Karpas-422 (cell line): ENCODE measurements at regions not wholly inside any gene's neighbourhood (a gene's known extent, or its start where the extent isn't known, plus 50 kb on each side); places are given as distances from the start of the nearest gene placed in this dataset.

ENCODE experiments used
- DNase-seq: peaks from one replicate; pipeline ENCODE4 v3.0.0-alpha.2; 2015
- H2AFZ ChIP-seq: fragments of 200-600 bp; sonication (generic); 2 replicates; pipeline ENCODE4 v1.6.1; 2014; ENCODE audit warnings: antibody characterized with exemption, low read length, mixed read lengths
- H3K27ac ChIP-seq: fragments of 200-600 bp; sonication (generic); 2 replicates; pipeline ENCODE4 v1.5.1; 2014; ENCODE audit warnings: mild to moderate bottlenecking, low read length, moderate library complexity
- H3K27me3 ChIP-seq: fragments of 200-600 bp; sonication (generic); 2 replicates; pipeline ENCODE4 v1.6.1; 2014; ENCODE audit warnings: low read length, mixed read lengths
- H3K36me3 ChIP-seq: fragments of 200-600 bp; sonication (generic); 2 replicates; pipeline ENCODE4 v1.6.1; 2014; ENCODE audit warnings: low read length, mixed read lengths; ENCODE audit not compliant: insufficient read depth
- H3K4me1 ChIP-seq: fragments of 200-600 bp; sonication (generic); 2 replicates; pipeline ENCODE4 v1.6.1; 2014; ENCODE audit warnings: mild to moderate bottlenecking, low read length, mixed read lengths
- H3K4me2 ChIP-seq: fragments of 200-600 bp; sonication (generic); 2 replicates; pipeline ENCODE4 v1.6.1; 2014; ENCODE audit warnings: low read length, low read depth, mild to moderate bottlenecking; ENCODE audit not compliant: poor library complexity, severe bottlenecking
- H3K4me3 ChIP-seq: fragments of 200-600 bp; sonication (generic); 2 replicates; pipeline ENCODE4 v1.5.1; 2014; ENCODE audit warnings: mild to moderate bottlenecking, antibody characterized with exemption, low read length, mixed read lengths
- H3K79me2 ChIP-seq: fragments of 200-600 bp; sonication (generic); 2 replicates; pipeline ENCODE4 v1.6.1; 2014; ENCODE audit warnings: mild to moderate bottlenecking, low read length, mixed read lengths
- H3K9ac ChIP-seq: fragments of 200-600 bp; sonication (generic); 2 replicates; pipeline ENCODE4 v1.6.0; 2014; ENCODE audit warnings: low read length
- H3K9me2 ChIP-seq: fragments of 200-600 bp; sonication (generic), shearing (Covaris generic); replicated peaks from 2 replicates; pipeline ENCODE4 v1.6.0; 2014; ENCODE audit warnings: mild to moderate bottlenecking, low read length, moderate library complexity; ENCODE audit not compliant: insufficient read depth
- H3K9me3 ChIP-seq: fragments of 300-700, 200-600 bp; sonication (generic); 2 replicates; pipeline ENCODE4 v1.6.1; 2014; ENCODE audit warnings: low read length, mixed read lengths
- H4K20me1 ChIP-seq: fragments of 200-600 bp; sonication (generic); 2 replicates; pipeline ENCODE4 v1.6.1; 2014; ENCODE audit warnings: mild to moderate bottlenecking, antibody characterized with exemption, low read length, low read depth; ENCODE audit not compliant: insufficient read depth

DNA sequence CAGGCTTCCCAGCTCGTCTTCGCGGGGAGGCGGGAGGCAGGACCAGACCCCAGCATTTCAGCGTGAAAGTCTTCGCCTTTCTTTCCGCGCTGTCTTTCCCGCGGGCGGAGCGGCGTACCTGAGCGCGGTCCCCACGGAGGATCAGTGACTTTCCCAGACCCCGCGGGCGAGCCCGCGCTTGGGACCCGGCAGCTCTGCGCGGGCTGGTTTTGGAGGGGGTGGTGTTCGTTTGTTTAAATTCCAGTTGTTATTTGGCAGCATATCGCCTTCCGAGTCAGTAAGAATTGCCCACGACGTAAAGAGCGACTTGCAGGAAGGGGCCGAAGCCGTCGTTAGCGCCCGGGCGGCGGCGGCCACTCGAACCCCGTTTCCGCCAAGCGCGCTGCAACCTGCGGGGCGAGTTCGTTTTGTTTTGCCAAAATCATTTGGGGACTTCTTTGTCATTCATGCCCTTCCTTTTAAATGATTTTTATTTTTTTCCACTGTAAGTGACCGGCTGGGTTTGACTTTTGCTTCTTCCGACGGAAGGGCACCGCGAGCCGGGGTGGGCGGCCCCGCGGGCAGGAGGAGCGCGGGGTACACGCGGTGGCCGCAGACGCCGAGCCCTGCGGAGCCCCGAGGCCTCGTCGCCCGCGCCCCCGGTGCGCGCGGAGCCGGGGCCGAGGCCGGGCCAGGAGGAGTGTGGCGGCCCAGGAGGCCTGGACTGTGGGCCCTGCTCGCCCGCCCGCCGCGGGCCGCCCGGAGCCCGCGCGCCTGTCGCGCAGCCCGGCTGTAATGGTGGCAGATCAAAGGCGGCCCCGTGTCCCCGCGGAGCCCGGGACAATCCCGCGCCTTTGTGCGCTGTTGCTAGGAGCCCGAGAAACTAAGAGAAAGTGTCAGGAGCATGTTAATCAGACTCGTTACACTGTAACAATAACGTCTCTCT, 75.9 kb downstream of the ZIC5 start:
- H3K9ac ChIP-seq, result no peak overlapping the region
- H3K36me3 ChIP-seq, result no peaks in the 10 kb centered on the region
- no peaks in the 10 kb centered on the region for H4K20me1 ChIP-seq
- no peak overlapping the region for H3K4me2 ChIP-seq
- DNase-seq, result no peak
- H3K4me1 ChIP-seq, result peaks cover 68% of the 10 kb centered on the region
- no peak overlapping the region for H2AFZ ChIP-seq
- no peaks in the 10 kb centered on the region for H3K9me2 ChIP-seq
- peak overlapping the region; percentile 89; the same call in 1 of the 2 replicates for H3K27ac ChIP-seq
- H3K79me2 ChIP-seq, result no peaks in the 10 kb centered on the region
- no peaks in the 10 kb centered on the region for H3K9me3 ChIP-seq
- no peaks in the 10 kb centered on the region for H3K27me3 ChIP-seq
- H3K4me3 ChIP-seq, result no peak overlapping the region

DNA sequence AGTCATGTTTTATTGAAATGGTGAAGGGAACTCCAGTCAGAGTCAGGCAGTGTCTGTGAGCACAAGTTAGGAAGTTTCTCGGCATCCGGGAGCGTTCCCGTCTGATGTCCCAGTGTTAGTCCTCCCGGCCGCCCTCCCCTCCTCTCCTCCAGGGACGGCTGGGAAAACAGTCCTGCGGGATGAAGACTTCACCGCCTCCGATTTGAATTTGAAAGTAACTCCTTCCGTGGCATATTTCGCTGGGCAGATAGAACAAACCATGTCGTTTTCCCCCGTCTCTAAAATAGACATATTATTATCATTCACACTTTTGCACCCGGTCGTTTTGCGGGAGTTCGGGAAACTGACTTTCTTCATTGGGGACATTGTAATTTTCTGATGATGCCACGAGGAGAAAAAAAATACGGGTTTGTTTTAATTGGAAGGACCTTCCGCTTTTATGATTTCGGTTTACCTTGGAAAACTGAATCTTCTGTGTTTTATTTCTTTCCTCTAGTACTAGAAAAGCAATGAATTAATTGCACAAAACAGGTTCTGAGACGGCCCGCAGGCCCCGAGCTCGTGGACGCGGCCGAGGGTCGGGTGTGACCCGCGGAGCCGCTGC, 76.6 kb downstream of the ZIC5 start:
- H3K9me2 ChIP-seq, result no peaks in the 10 kb centered on the region
- peak overlapping the region; percentile 69 for H3K4me2 ChIP-seq
- no peak overlapping the region for H2AFZ ChIP-seq
- no peaks in the 10 kb centered on the region for H3K36me3 ChIP-seq
- DNase-seq, result no peak
- H4K20me1 ChIP-seq, result no peaks in the 10 kb centered on the region
- H3K9me3 ChIP-seq, result no peaks in the 10 kb centered on the region
- no peaks in the 10 kb centered on the region for H3K27me3 ChIP-seq
- peak overlapping the region; percentile 43 for H3K4me3 ChIP-seq
- no peaks in the 10 kb centered on the region for H3K79me2 ChIP-seq
- H3K9ac ChIP-seq, result no peak overlapping the region
- H3K4me1 ChIP-seq, result peaks cover 61% of the 10 kb centered on the region
- H3K27ac ChIP-seq, result peak overlapping the region; percentile 89

DNA sequence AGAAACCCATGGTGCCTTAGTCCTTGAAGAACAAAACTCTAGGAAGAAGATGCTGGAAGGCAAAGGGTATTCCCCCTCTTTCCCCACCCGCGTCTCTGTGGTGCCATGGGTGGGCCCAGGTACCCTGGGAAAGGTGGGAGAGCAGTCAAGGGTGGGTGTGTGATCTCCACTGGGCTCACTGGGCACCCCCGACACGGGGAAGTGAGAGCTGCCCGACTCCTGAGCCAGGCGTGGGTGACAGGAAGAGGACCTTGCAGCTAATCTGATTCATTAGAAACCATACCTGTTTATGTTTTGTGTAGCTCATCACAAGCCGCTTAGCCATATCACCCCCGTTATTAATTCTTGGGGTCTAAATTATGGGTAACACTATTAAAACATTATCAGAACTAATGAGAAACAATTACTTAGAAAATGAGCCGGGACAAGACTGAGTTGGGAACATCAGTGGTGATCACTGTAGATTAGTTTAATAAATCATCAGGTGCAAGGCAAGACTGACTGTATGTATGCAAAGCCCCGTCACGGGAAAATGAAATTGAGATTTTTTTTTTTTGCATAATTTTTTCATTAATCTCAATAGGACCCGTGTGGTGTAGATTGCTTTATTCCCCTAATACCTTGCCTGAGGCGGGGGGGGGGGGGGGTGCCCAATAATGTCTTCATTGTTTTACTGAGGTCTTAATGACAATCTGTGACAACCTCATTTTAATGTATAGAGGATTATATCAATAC, 77.3 kb downstream of the ZIC5 start:
- peak overlapping the region; percentile 43 for H3K4me3 ChIP-seq

GRCh38 chr13:99893567-99893966, 78.0 kb downstream of the ZIC5 start:
- Histone ChIP-seq H3K9ac (peak overlapping the region; percentile 64), H3K9me2 (no peaks in the 10 kb centered on the region), H4K20me1 (no peaks in the 10 kb centered on the region), H3K4me2 (peak overlapping the region; percentile 69), H3K4me1 (peaks cover 51% of the 10 kb centered on the region), H2AFZ (no peak overlapping the region), H3K36me3 (no peaks in the 10 kb centered on the region), H3K4me3 (no peak overlapping the region), H3K27me3 (no peaks in the 10 kb centered on the region), H3K27ac (peak overlapping the region; percentile 89), H3K9me3 (no peaks in the 10 kb centered on the region), H3K79me2 (no peaks in the 10 kb centered on the region)
- DNase-seq, result no peak

More for the DNA sequence above, 77.3 kb downstream of the ZIC5 start:
- Histone ChIP-seq H4K20me1 (no peaks in the 10 kb centered on the region), H3K27ac (peak overlapping the region; percentile 89), H3K4me1 (peaks cover 58% of the 10 kb centered on the region), H3K9me3 (no peaks in the 10 kb centered on the region), H3K9ac (peak overlapping the region; percentile 64), H3K79me2 (no peaks in the 10 kb centered on the region), H3K9me2 (no peaks in the 10 kb centered on the region), H3K36me3 (no peaks in the 10 kb centered on the region), H3K4me2 (peak overlapping the region; percentile 69), H3K27me3 (no peaks in the 10 kb centered on the region), H2AFZ (no peak overlapping the region)
- peak; percentile 87 for DNase-seq

DNA sequence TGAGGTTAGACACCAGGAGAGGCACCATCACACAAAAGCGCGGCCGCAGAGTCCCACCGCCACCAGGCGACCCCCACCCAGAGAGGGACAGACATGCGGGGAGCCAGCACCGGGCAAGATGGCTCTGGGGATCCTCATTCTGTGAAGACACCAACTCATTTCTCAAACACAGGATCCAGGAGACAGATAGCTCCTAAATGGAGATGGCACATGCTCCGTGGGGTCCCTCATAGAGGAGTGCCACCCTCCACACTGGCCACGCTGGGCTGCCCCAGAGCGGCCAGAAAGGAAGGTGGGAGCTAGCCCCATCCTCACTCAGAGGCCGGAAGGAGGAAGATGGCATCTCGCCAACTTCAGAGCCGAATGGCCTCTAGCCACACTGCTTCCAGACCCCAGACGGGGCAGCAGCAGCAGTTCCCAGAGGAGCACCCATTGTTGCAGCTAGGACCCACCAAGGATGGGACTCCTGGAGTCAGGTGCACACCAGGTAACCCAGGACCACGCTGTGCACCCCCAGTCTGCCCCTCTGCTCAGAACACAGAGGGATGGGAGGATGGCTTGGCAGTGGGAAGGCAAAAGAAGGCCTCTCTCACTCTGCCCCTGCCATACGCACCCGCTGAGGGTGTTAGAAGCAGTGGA, 78.6 kb downstream of the ZIC5 start:
- Histone ChIP-seq H3K9me2 (no peaks in the 10 kb centered on the region), H2AFZ (peak overlapping the region; percentile 69; the same call in 1 of the 2 replicates), H3K9ac (peak overlapping the region; percentile 64), H4K20me1 (no peaks in the 10 kb centered on the region), H3K27ac (peak overlapping the region; percentile 89), H3K79me2 (no peaks in the 10 kb centered on the region), H3K4me1 (peaks cover 46% of the 10 kb centered on the region), H3K4me2 (peak overlapping the region; percentile 69), H3K36me3 (no peaks in the 10 kb centered on the region), H3K27me3 (no peaks in the 10 kb centered on the region), H3K9me3 (no peaks in the 10 kb centered on the region), H3K4me3 (peak overlapping the region; percentile 46)
- DNase-seq, result no peak

DNA sequence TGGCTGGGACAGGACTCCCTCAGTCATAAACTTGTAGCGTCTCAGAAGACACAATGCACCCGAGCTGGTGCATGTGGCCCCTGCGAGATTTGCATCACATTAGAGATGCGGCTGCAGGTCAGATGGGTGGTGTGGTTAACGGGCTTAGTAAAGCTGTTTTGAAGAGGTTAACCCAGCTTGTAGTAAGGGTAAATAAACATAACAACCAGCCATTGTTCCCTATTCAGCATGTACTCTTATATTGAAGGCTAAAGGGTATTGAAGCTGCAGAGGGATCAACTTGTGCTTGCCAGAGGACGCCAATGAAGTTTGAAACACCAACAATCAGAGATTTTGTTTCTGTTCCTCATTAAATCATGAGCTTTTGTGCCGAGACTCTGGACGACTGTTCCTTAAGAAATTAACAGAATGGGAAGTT, 79.4 kb downstream of the ZIC5 start:
- Histone ChIP-seq H3K4me1 (peaks cover 46% of the 10 kb centered on the region), H3K9me3 (no peaks in the 10 kb centered on the region), H3K27me3 (no peaks in the 10 kb centered on the region), H3K9ac (peak overlapping the region; percentile 64), H2AFZ (peak overlapping the region; percentile 69), H3K79me2 (no peaks in the 10 kb centered on the region), H3K4me2 (peak overlapping the region; percentile 69), H3K4me3 (peak overlapping the region; percentile 46), H4K20me1 (no peaks in the 10 kb centered on the region), H3K36me3 (no peaks in the 10 kb centered on the region), H3K27ac (peak overlapping the region; percentile 89), H3K9me2 (no peaks in the 10 kb centered on the region)
- peak; percentile 76 for DNase-seq

DNA sequence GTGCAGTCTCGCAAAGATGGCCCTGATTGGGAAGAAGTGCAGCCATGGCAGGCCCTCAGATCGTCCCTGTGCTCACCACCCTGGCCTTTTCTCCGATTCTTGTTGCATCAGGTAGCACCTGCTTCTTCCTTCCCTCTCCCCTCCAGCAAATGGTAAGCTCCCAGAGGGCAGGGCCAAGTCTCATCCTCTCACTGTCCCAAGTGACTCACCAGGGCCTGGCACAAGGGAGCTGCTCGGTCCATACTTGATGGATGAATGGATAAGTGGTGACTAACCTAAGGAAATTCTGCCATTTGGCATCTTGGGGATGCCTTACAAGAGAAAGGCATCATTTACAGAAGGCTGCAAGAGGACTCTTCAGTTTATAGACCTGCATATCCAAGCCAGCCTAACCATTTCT, 84.9 kb downstream of the ZIC5 start:
- Histone ChIP-seq H3K4me3 (no peak overlapping the region), H3K9me3 (no peaks in the 10 kb centered on the region), H2AFZ (no peak overlapping the region), H3K9me2 (no peaks in the 10 kb centered on the region), H3K9ac (no peak overlapping the region), H3K4me1 (peaks cover 50% of the 10 kb centered on the region), H4K20me1 (no peaks in the 10 kb centered on the region), H3K27me3 (no peaks in the 10 kb centered on the region), H3K27ac (no peak overlapping the region), H3K36me3 (no peaks in the 10 kb centered on the region), H3K79me2 (no peaks in the 10 kb centered on the region; the same call in 1 of the 2 replicates), H3K4me2 (no peak overlapping the region)
- DNase-seq, result no peak
